NB4 (cell line): ENCODE measurements at regions not wholly inside any gene's neighbourhood (a gene's known extent, or its start where the extent isn't known, plus 50 kb on each side); places are given as distances from the start of the nearest gene placed in this dataset.

ENCODE experiments used
- DNase-seq: peaks from one replicate; pipeline ENCODE4 v3.0.0; 2010; ENCODE audit warnings: low read depth
- H3K4me3 ChIP-seq: one replicate; pipeline ENCODE4 v1.5.1; 2011; ENCODE audit warnings: mild to moderate bottlenecking, low read depth, low read length, moderate library complexity
- MYC ChIP-seq: IDR thresholded peaks from 2 replicates; pipeline ENCODE4 v1.6.1; 2011; ENCODE audit warnings: low read depth, low read length
- POLR2A ChIP-seq: IDR thresholded peaks from 2 replicates; pipeline ENCODE4 v1.6.1; 2011; ENCODE audit warnings: mild to moderate bottlenecking; ENCODE audit not compliant: insufficient read length; ENCODE audit errors: extremely low read depth
- TF ChIP-seq, protein P1 (sequence below): IDR thresholded peaks from one replicate; pipeline ENCODE4 v1.5.1; 2012; ENCODE audit warnings: low read depth, low read length
- TF ChIP-seq, protein P2 (sequence below): IDR thresholded peaks from 2 replicates; pipeline ENCODE4 v1.6.1; 2011; ENCODE audit warnings: low read depth, low read length

DNA sequence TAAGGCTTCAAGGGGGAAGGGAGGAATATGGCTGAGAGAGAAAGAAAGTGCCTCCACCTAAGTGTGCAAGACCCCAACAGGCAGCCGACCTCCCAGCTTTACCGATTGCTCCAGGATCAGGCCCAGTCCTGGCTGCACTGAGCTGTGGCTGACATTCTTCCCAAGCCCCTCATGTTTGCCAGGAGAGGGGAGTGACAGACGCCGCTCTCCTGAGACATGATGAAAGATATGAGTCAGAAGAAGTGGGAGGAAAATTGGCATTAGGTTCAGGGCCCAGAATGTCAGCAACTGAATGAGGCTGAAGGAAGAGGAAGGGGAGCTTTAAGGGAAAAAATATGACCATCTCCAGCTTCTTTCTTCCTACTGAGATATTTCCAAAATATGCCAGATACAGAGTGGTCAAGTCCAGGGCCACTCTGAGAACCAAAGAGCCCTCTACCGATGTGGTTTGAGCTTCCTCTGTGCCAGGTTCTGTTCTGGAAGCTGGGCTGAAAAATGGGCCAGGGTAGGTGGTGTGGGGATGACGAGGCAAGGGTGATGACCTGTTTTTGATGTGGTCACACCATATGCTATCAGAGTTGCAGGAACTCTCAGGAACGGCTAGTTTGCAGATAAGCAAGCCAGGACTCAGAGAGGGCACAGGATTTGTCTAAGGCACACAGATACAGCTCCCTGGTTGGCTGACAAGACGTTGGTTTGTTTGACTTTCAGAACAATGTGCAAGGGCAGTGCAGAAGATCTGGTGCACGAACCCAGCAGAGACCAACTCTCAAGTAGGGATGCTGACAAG lies 176.7 kb downstream of the SOX9 start:
- H3K4me3 ChIP-seq, result no peak overlapping the region
- TF ChIP-seq, protein P1, sequence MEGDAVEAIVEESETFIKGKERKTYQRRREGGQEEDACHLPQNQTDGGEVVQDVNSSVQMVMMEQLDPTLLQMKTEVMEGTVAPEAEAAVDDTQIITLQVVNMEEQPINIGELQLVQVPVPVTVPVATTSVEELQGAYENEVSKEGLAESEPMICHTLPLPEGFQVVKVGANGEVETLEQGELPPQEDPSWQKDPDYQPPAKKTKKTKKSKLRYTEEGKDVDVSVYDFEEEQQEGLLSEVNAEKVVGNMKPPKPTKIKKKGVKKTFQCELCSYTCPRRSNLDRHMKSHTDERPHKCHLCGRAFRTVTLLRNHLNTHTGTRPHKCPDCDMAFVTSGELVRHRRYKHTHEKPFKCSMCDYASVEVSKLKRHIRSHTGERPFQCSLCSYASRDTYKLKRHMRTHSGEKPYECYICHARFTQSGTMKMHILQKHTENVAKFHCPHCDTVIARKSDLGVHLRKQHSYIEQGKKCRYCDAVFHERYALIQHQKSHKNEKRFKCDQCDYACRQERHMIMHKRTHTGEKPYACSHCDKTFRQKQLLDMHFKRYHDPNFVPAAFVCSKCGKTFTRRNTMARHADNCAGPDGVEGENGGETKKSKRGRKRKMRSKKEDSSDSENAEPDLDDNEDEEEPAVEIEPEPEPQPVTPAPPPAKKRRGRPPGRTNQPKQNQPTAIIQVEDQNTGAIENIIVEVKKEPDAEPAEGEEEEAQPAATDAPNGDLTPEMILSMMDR, result no peak
- TF ChIP-seq POLR2A (no peak), MYC (no peak)
- TF ChIP-seq, protein P2, sequence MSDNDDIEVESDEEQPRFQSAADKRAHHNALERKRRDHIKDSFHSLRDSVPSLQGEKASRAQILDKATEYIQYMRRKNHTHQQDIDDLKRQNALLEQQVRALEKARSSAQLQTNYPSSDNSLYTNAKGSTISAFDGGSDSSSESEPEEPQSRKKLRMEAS, result no peak
- no peak for DNase-seq

DNA sequence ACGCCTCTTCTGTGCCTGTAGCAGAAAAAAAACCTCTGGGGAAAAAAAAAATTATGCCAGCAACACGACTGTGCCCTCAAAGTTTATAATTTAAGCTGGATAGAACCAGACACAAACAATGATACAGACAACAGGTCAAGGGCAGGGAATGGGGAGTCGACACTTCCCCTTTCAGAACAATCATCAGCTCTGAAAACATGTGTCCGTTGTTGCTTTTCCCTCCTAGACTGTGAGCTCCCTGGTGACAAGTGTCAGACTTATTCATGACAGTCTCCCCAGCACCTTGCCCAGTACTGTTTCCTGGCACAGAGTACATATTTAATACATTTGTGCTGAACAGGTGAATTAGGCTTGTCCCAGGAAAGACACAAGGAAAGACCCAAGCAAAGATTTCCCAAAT lies 178.3 kb downstream of the SOX9 start:
- no peak for DNase-seq
- no peak overlapping the region for H3K4me3 ChIP-seq
- TF ChIP-seq, protein P1, result no peak
- TF ChIP-seq MYC (no peak), POLR2A (no peak)
- TF ChIP-seq, protein P2, result no peak

DNA sequence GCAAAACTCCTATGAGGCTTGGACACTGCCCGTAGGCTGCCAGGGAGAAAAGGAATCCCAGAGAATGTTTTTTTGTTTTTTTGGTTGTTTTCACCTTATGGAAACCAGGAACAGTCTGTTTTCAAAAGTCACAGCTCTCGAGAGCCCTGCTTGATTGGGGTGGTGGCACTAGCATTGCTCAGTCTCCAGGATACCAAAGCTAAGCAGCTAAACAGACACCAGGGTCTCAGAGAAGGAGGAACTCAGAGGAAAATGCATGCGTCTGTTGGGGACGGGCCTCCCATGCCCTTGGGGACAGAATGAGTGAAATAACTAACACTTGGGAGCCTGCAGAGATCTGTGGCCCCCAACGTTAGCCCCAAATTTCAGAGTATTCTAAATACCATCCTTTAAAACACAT lies 178.8 kb downstream of the SOX9 start:
- TF ChIP-seq, protein P2, result no peak
- no peak for TF ChIP-seq POLR2A
- TF ChIP-seq, protein P1, result no peak
- TF ChIP-seq MYC, result no peak
- H3K4me3 ChIP-seq, result no peak overlapping the region
- DNase-seq, result no peak

DNA sequence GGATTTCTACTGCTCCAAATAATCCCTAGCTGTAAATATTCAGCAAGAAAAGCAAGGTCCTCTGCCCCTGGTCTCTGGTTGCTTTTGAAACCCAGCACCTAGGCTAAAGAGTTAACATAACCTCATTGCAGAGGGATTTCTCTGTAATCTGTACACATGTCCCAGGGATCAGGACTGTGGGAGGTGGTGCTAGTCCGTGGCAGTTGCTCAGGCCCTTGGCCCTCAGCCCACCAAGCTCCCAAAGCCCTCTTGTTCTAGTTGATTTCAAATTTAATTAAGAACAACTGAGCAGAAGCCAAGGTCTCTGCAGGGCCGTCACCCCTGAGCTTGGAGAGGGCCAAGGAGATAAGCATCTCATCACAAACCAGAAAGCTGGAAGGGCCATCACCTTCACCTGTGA lies 181.1 kb downstream of the SOX9 start:
- no peak overlapping the region for H3K4me3 ChIP-seq
- TF ChIP-seq, protein P2, result no peak
- TF ChIP-seq POLR2A (no peak), MYC (no peak)
- TF ChIP-seq, protein P1, result no peak
- no peak for DNase-seq

GRCh38 chr17:72302735-72303134 lies 181.9 kb downstream of the SOX9 start:
- TF ChIP-seq, protein P2, result no peak
- TF ChIP-seq POLR2A (no peak), MYC (no peak)
- TF ChIP-seq, protein P1, result no peak
- no peak for DNase-seq
- H3K4me3 ChIP-seq, result no peak overlapping the region
